Natural killer cell (primary cell): ENCODE measurements at regions not wholly inside any gene's neighbourhood (a gene's known extent, or its start where the extent isn't known, plus 50 kb on each side); places are given as distances from the start of the nearest gene placed in this dataset.

Experiments
- ATAC-seq, 3 donors: fragments of 150-1000 bp in 2 of 3; fragments of 200-7000 bp in 1 of 3; cut with Tn5 transposase; 1 replicate in 1 of 3; 2 replicates in 2 of 3; pipeline ENCODE4 v1.10.0; 2021; ENCODE audit warnings: mild to moderate bottlenecking in 2 of 3, moderate library complexity in 2 of 3
- DNase-seq, 2 donors: peaks; one replicate each; pipeline versions ENCODE4 v3.0.0 to v3.0.0-alpha.2; 2013 to 2021; ENCODE audit warnings: mixed read lengths in 1 of 2
- H3K27ac ChIP-seq: one replicate; pipeline ENCODE4 v1.5.1; 2013; ENCODE audit warnings: mild to moderate bottlenecking, low read length
- H3K27me3 ChIP-seq: one replicate; pipeline ENCODE4 v1.6.1; 2013; ENCODE audit warnings: low read length; ENCODE audit not compliant: control insufficient read depth, insufficient read depth
- H3K36me3 ChIP-seq: one replicate; pipeline ENCODE4 v1.6.1; 2013; ENCODE audit warnings: low read length; ENCODE audit not compliant: control insufficient read depth, insufficient read depth
- H3K4me1 ChIP-seq: one replicate; pipeline ENCODE4 v1.6.1; 2013; ENCODE audit warnings: low read length; ENCODE audit not compliant: control insufficient read depth, insufficient read depth
- H3K4me3 ChIP-seq: one replicate; pipeline ENCODE4 v1.5.1; 2013; ENCODE audit warnings: low read length
- H3K9me3 ChIP-seq: one replicate; pipeline ENCODE4 v1.6.1; 2013; ENCODE audit warnings: low read length; ENCODE audit not compliant: control insufficient read depth, insufficient read depth
- H3K27ac Mint-ChIP-seq, 2 donors: one replicate each; pipeline ENCODE4 v1.8.0; 2022; ENCODE audit warnings: mild to moderate bottlenecking in 2 of 2, mixed read lengths in 2 of 2, moderate library complexity in 1 of 2
- H3K27me3 Mint-ChIP-seq, 2 donors: one replicate each; pipeline ENCODE4 v1.8.0; 2022; ENCODE audit warnings: low read depth in 2 of 2, mixed read lengths in 2 of 2
- H3K36me3 Mint-ChIP-seq: one replicate; pipeline ENCODE4 v1.8.0; 2022; ENCODE audit warnings: mixed read lengths
- H3K4me1 Mint-ChIP-seq, 2 donors: one replicate each; pipeline ENCODE4 v1.8.0; 2022; ENCODE audit warnings: mixed read lengths in 2 of 2
- H3K4me3 Mint-ChIP-seq: one replicate; pipeline ENCODE4 v1.8.0; 2022; ENCODE audit warnings: mild to moderate bottlenecking, moderate library complexity, mixed read lengths
- H3K9me3 Mint-ChIP-seq, 2 donors: one replicate each; pipeline ENCODE4 v1.8.0; 2022; ENCODE audit warnings: mixed read lengths in 2 of 2
- CTCF ChIP-seq: fragments of 200-600 bp; IDR thresholded peaks from one replicate; pipeline ENCODE4 v1.8.0; 2022; ENCODE audit warnings: antibody characterized with exemption
- WGBS: methylation state at CpG from one replicate; pipeline ENCODE4 v1.1.7; 2013; ENCODE audit warnings: missing lambda C conversion rate; ENCODE audit not compliant: insufficient coverage; 5-methylcytosine and 5-hydroxymethylcytosine counted together
- intact Hi-C: fragments of 100-400 bp; cut with micrococcal nuclease; formaldehyde crosslinking; loops from one replicate; pipeline ENCODE4 v1.14.2; 2022

- TF ChIP-seq CTCF = no peak
- H3K27ac Mint-ChIP-seq = no peak overlapping the region
- ATAC-seq = no peak
Observed at GRCh38 chr18:2169656-2170055, 401.6 kb downstream of the METTL4 start.

GRCh38 chr18:2171840-2172625, 399.3 kb downstream of the METTL4 start:
- DNase-seq = no peak
- Mint-ChIP-seq H3K4me1 (no peaks in the 10 kb centered on the region), H3K27ac (no peak overlapping the region), H3K27me3 (no peaks in the 10 kb centered on the region), H3K36me3 (no peaks in the 10 kb centered on the region), H3K4me3 (no peak overlapping the region), H3K9me3 (no peaks in the 10 kb centered on the region)
- H3K27ac ChIP-seq = no peak overlapping the region
- H3K4me3 ChIP-seq = no peak overlapping the region
- H3K36me3 ChIP-seq = no peaks in the 10 kb centered on the region
- intact Hi-C loops = no loop called here
- no peaks in the 10 kb centered on the region for H3K27me3 ChIP-seq
- H3K9me3 ChIP-seq = no peaks in the 10 kb centered on the region
- no peak for TF ChIP-seq CTCF
- no peak for ATAC-seq
- H3K4me1 ChIP-seq = no peaks in the 10 kb centered on the region
- WGBS = 33% methylated on average over 4 of the region's 5 CpGs

More at GRCh38 chr18:2169656-2170055, 401.6 kb downstream of the METTL4 start:
- intact Hi-C loops = no loop called here
- H3K27me3 Mint-ChIP-seq = no peaks in the 10 kb centered on the region
- H3K27me3 ChIP-seq = no peaks in the 10 kb centered on the region
- H3K4me1 Mint-ChIP-seq = no peaks in the 10 kb centered on the region
- no peaks in the 10 kb centered on the region for H3K9me3 Mint-ChIP-seq
- no peaks in the 10 kb centered on the region for H3K4me1 ChIP-seq
- no peak for DNase-seq
- H3K4me3 Mint-ChIP-seq = no peak overlapping the region
- H3K9me3 ChIP-seq = no peaks in the 10 kb centered on the region
- H3K27ac ChIP-seq = no peak overlapping the region
- no peaks in the 10 kb centered on the region for H3K36me3 Mint-ChIP-seq
- H3K36me3 ChIP-seq = no peaks in the 10 kb centered on the region
- H3K4me3 ChIP-seq = no peak overlapping the region

- Mint-ChIP-seq H3K27ac (no peak overlapping the region), H3K9me3 (no peaks in the 10 kb centered on the region), H3K4me1 (no peaks in the 10 kb centered on the region), H3K4me3 (no peak overlapping the region), H3K27me3 (no peaks in the 10 kb centered on the region), H3K36me3 (no peaks in the 10 kb centered on the region)
- no peaks in the 10 kb centered on the region for H3K36me3 ChIP-seq
- no peaks in the 10 kb centered on the region for H3K4me1 ChIP-seq
- WGBS = no CpG with 5 or more reads among the region's 2 CpGs
- H3K9me3 ChIP-seq = no peaks in the 10 kb centered on the region
- no peak overlapping the region for H3K27ac ChIP-seq
- DNase-seq = no peak
- intact Hi-C loops = no loop called here
- H3K27me3 ChIP-seq = no peaks in the 10 kb centered on the region
- no peak for TF ChIP-seq CTCF
- ATAC-seq = no peak
- no peak overlapping the region for H3K4me3 ChIP-seq
Observed at GRCh38 chr18:2172881-2173280, 398.4 kb downstream of the METTL4 start.

GRCh38 chr18:2173486-2173885, 397.8 kb downstream of the METTL4 start:
- ATAC-seq = no peak
- Histone ChIP-seq H3K4me1 (no peaks in the 10 kb centered on the region), H3K36me3 (no peaks in the 10 kb centered on the region), H3K27me3 (no peaks in the 10 kb centered on the region), H3K27ac (no peak overlapping the region), H3K4me3 (no peak overlapping the region), H3K9me3 (no peaks in the 10 kb centered on the region)
- no peak for DNase-seq
- no peaks in the 10 kb centered on the region for H3K9me3 Mint-ChIP-seq
- no peak for TF ChIP-seq CTCF
- H3K27ac Mint-ChIP-seq = no peak overlapping the region
- no peaks in the 10 kb centered on the region for H3K27me3 Mint-ChIP-seq
- H3K4me1 Mint-ChIP-seq = no peaks in the 10 kb centered on the region
- 60% methylated on average over 4 of the region's 4 CpGs for WGBS
- no peaks in the 10 kb centered on the region for H3K36me3 Mint-ChIP-seq
- intact Hi-C loops = no loop called here
- no peak overlapping the region for H3K4me3 Mint-ChIP-seq
